Panc1 (cell line): ENCODE measurements at regions not wholly inside any gene's neighbourhood (a gene's known extent, or its start where the extent isn't known, plus 50 kb on each side); places are given as distances from the start of the nearest gene placed in this dataset.

Source experiments
- ATAC-seq: fragments of 200-7000 bp; cut with Tn5 transposase; 2 replicates; pipeline ENCODE4 v1.9.1; 2020; ENCODE audit warnings: mild to moderate bottlenecking, moderate library complexity
- BruUV-seq: library from RNA; stranded (reverse); fragments of 400-500 nt; replicated peaks from 2 replicates; lab custom pipeline; 2021; lab: Mats Ljungman, UMichigan
- CTCF ChIA-PET: fragments of 300-600 bp; sonication (Branson Sonifier 250); formaldehyde crosslinking; loops from one replicate; lab custom pipeline; 2022; ENCODE audit warnings: antibody characterized with exemption; lab: Charles Lee
- POLR2A ChIA-PET: fragments of 300-600 bp; sonication (Branson Sonifier 250); formaldehyde crosslinking; loops from one replicate; lab custom pipeline; 2022; ENCODE audit warnings: antibody characterized with exemption; lab: Charles Lee
- DNase-seq: peaks from one replicate; pipeline ENCODE4 v3.0.0-alpha.2; 2010; ENCODE audit warnings: low read depth, low spot score
- H3K27ac ChIP-seq: 2 replicates; pipeline ENCODE4 v1.5.1; 2011; ENCODE audit warnings: mild to moderate bottlenecking, low read length, inconsistent platforms
- H3K27me3 ChIP-seq: fragments of 200-500 bp; sonication (Bioruptor generic); 2 replicates; pipeline ENCODE4 v1.6.0; 2014; ENCODE audit warnings: low read length, inconsistent platforms; ENCODE audit not compliant: control insufficient read depth, insufficient read depth
- H3K36me3 ChIP-seq: fragments of 200-500 bp; sonication (Bioruptor generic); 2 replicates; pipeline ENCODE4 v1.5.1; 2014; ENCODE audit warnings: inconsistent platforms, mild to moderate bottlenecking, low read length, moderate library complexity; ENCODE audit not compliant: control insufficient read depth, insufficient read depth
- H3K4me1 ChIP-seq: 2 replicates; pipeline ENCODE4 v1.5.1; 2011; ENCODE audit warnings: inconsistent platforms, mild to moderate bottlenecking, low read length, moderate library complexity; ENCODE audit not compliant: control insufficient read depth, insufficient read depth
- H3K4me3 ChIP-seq, 2 experiments: 2 replicates each; pipeline ENCODE4 v1.5.1; 2011 to 2012; ENCODE audit warnings: low read depth in 2 of 2, low read length in 2 of 2, mild to moderate bottlenecking in 2 of 2, inconsistent platforms in 1 of 2, moderate library complexity in 1 of 2
- H3K9me3 ChIP-seq: fragments of 200-500 bp; sonication (Bioruptor generic); 2 replicates; pipeline ENCODE4 v1.5.1; 2014; ENCODE audit warnings: low read depth, mild to moderate bottlenecking, inconsistent platforms, low read length, moderate library complexity; ENCODE audit not compliant: control insufficient read depth, insufficient read depth
- CTCF ChIP-seq: fragments of 450-650 bp; IDR thresholded peaks from 2 replicates; pipeline ENCODE4 v1.5.1; 2017; ENCODE audit warnings: mild to moderate bottlenecking
- POLR2AphosphoS5 ChIP-seq: IDR thresholded peaks from 2 replicates; pipeline ENCODE4 v1.6.1; 2012; ENCODE audit warnings: mild to moderate bottlenecking, low read depth, low read length, moderate library complexity
- REST ChIP-seq, 2 experiments: IDR thresholded peaks; 2 replicates each; pipeline ENCODE4 v1.6.1; 2011 to 2012; ENCODE audit warnings: low read depth in 2 of 2, control low read depth in 1 of 2, low read length in 1 of 2, mild to moderate bottlenecking in 1 of 2, moderate library complexity in 1 of 2; ENCODE audit not compliant: insufficient read depth in 1 of 2
- SIN3A ChIP-seq: IDR thresholded peaks from 2 replicates; pipeline ENCODE4 v1.6.1; 2012; ENCODE audit warnings: low read depth, mild to moderate bottlenecking, low read length, moderate library complexity, borderline replicate concordance; ENCODE audit not compliant: insufficient read depth
- TCF7L2 ChIP-seq: IDR thresholded peaks from 2 replicates; pipeline ENCODE4 v1.6.1; 2011; ENCODE audit warnings: mild to moderate bottlenecking, low read depth, low read length, inconsistent platforms
- in situ Hi-C: cut with HindIII; loops from 2 replicates; pipeline ENCODE4 v1.10.0; 2016; ENCODE audit warnings: low sequenced_read_pairs, low pct_unique_long_range_greater_than_20kb
- intact Hi-C: fragments of 100-400 bp; cut with micrococcal nuclease; formaldehyde crosslinking; loops from one replicate; pipeline ENCODE4 v1.10.0; 2022; ENCODE audit not compliant: unreplicated experiment

GRCh38 chr4:100721077-100721476, 203.3 kb upstream of the EMCN start:
- TF ChIP-seq TCF7L2 (no peak), POLR2AphosphoS5 (no peak), SIN3A (no peak), CTCF (no peak), REST (IDR thresholded peaks at IDR 0.05; ENCODE audit: insufficient read depth in 1 of 2, low read depth in 2 of 2, low read length in 1 of 2) (no peak)
- Histone ChIP-seq H3K4me3 (no peak overlapping the region), H3K27ac (no peak overlapping the region), H3K4me1 (no peaks in the 10 kb centered on the region), H3K36me3 (no peaks in the 10 kb centered on the region), H3K9me3 (no peaks in the 10 kb centered on the region), H3K27me3 (no peaks in the 10 kb centered on the region)
- intact Hi-C loops, result no loop called here
- no TSS peak for BruUV-seq
- in situ Hi-C loops, result no loop called here
- DNase-seq (no peak), ATAC-seq (no peak)
- POLR2A ChIA-PET, result no interaction called here
- CTCF ChIA-PET, result no interaction called here

- Histone ChIP-seq H3K36me3 (no peaks in the 10 kb centered on the region), H3K27ac (no peak overlapping the region), H3K9me3 (no peaks in the 10 kb centered on the region), H3K4me1 (no peaks in the 10 kb centered on the region), H3K27me3 (no peaks in the 10 kb centered on the region), H3K4me3 (no peak overlapping the region)
- DNase-seq (no peak), ATAC-seq (no peak)
- intact Hi-C loops, result no loop called here
- POLR2A ChIA-PET, result no interaction called here
- CTCF ChIA-PET, result no interaction called here
- BruUV-seq, result no TSS peak
- in situ Hi-C loops, result no loop called here
- TF ChIP-seq POLR2AphosphoS5, result no peak
These were observed 198.6 kb upstream of the EMCN start for GRCh38 chr4:100716416-100716815.

GRCh38 chr4:100708776-100709175, 191.0 kb upstream of the EMCN start:
- intact Hi-C loops, result no loop called here
- H3K36me3 ChIP-seq, result no peaks in the 10 kb centered on the region
- TF ChIP-seq POLR2AphosphoS5, result no peak
- TF ChIP-seq SIN3A, result no peak
- TF ChIP-seq TCF7L2, result no peak
- no peak for TF ChIP-seq CTCF
- no peak for TF ChIP-seq REST (IDR thresholded peaks at IDR 0.05; ENCODE audit: insufficient read depth in 1 of 2, low read depth in 2 of 2, low read length in 1 of 2)
- no peaks in the 10 kb centered on the region for H3K4me1 ChIP-seq
- POLR2A ChIA-PET, result no interaction called here
- H3K27me3 ChIP-seq, result no peaks in the 10 kb centered on the region
- CTCF ChIA-PET, result no interaction called here
- BruUV-seq, result no TSS peak
- H3K4me3 ChIP-seq, result no peak overlapping the region
- no peak for DNase-seq
- in situ Hi-C loops, result no loop called here
- ATAC-seq, result no peak
- no peaks in the 10 kb centered on the region for H3K9me3 ChIP-seq
- H3K27ac ChIP-seq, result no peak overlapping the region
